ENCODE measurements at regions not wholly inside any gene's neighbourhood (a gene's known extent, or its start where the extent isn't known, plus 50 kb on each side); places are given as distances from the start of the nearest gene placed in this dataset.

DNA sequence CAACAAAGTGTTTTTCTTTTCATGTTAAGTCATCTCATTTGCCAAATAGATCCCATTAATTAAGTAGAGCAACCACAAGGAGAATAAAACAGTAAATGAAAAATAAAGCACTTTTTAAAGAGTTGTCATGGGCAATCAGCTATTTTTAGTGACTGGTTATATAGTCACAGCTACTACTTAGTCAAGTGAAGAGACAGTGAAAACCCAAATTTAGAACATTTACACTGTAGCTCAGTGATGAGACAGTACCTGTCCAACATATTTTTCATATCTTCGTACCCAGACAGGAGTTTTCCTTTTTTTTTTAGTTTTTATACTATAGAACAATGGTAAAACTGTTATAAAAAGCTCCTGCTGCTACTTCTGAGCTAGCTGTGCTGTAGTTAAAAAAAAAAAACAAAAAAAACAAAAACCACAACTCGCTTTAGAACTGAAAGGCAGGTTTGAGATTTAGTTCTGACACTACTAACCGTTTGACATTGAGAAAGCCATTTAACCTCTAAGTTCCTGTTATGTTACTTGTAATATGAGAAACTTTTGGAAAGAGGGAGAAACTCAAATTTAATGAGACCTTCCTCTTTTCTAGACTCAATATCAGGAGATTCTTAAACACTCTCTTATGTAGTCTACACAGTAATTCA, 777.5 kb downstream of the ADGRL2 start:
- DNase-seq (ENCODE audit: low spot score), result no peak

- DNase-seq (ENCODE audit: low spot score), result no peak
Measured at GRCh38 chr1:82567348-82567747, 766.6 kb downstream of the ADGRL2 start.

DNA sequence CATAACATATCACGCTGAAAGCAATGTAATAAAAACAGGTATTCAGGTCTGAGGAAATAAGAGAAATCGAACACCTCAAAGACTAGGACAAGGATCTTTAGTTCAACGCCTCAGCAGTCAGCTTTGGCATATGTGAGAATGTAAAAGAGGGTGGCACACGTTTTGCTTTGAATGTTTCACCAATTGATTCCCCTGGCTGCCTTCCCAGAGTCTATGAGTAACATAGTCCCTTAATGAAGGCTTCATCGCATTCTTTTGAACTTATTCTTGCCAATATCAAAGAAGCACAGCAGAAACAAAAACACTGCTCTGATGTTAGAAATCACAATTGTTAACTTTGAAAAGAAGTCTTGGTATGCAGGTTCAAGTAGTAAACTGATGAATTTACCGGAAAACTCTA, 764.8 kb downstream of the ADGRL2 start:
- DNase-seq (ENCODE audit: low spot score), result no peak

DNA sequence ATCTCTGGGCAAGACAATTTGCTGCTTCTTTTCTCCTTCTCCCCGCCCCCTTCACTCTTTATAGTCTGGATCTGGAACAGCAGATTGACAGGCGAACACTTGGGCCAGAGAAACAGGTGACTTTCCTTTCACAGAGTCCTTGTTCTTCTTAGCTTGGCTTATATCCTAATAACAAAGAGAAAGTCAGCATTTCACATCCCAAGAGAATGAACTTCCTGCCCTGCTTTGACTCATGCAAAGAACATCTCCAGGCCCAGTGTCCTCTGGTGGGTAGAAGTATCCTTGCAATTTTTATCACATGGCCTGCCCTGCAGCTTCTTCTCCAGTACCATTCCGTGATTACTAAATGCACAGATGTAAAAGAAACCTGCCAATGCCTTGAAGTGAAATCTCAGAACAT, 764.4 kb downstream of the ADGRL2 start:
- DNase-seq (ENCODE audit: low spot score), result no peak

DNA sequence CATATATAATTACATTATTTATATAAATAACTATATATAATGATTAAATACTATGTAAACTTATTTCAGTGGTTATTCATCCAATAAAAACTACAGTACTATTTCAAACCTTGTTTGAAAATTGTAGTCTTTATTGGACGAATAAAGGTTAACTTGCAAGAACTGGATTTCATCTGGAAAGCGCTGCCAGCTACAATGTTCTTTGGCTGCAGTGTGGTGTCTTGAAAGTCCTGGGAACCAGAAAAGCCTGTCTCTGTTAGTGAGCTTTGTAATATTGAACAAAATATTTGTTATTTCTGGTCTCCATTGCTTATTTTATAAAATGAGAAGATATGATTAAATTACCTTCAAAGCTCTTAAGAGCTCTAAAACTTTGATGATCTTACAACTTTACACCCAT, 763.6 kb downstream of the ADGRL2 start:
- DNase-seq (ENCODE audit: low spot score), result no peak

- DNase-seq (ENCODE audit: low spot score), result no peak
Measured at GRCh38 chr1:82562448-82562847, 761.7 kb downstream of the ADGRL2 start.

- DNase-seq (ENCODE audit: low spot score), result no peak
Measured at GRCh38 chr1:82560566-82560965, 759.8 kb downstream of the ADGRL2 start.

DNA sequence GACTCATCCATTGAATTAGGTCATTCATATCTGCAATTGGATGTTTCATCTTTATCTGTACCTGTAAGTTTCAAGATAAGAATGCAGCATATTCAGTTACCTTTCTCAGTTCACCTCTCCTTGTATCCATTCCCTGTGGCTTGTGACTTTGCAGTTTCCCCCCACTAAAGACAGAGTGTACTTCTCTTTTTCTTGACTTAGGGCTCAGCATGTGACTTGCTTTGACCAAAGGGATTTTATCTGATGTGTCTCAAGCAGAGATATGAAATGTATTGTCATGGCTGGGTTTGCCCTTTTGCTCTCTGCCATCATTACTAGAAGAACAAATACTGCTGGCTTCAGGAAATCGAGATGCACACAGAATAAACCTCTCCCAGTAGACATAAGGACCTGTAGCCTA, 754.8 kb downstream of the ADGRL2 start:
- no peak for DNase-seq (ENCODE audit: low spot score)

GRCh38 chr1:82549841-82550240, 749.1 kb downstream of the ADGRL2 start:
- no peak for DNase-seq (ENCODE audit: low spot score)

DNA sequence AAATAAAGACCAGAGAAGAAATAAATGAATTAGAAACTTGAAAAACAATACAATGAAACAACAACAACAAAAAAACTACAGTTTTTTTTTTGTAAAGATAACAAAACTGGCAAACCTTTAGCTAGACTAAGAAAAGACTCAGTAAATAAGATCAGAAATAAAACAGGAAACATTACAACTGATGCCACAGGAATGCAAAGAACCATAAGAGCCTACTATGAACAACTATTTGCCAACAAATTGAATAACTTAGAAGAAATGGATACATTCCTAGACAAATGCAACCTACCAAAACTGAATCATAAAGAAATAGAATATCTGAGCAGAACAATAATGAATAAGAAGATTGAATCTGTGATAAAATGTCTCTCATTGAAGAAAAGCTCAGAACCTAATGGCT, 742.0 kb downstream of the ADGRL2 start:
- no peak for DNase-seq (ENCODE audit: low spot score)

GRCh38 chr1:82542141-82542540, 741.4 kb downstream of the ADGRL2 start:
- no peak for DNase-seq (ENCODE audit: low spot score)

GRCh38 chr1:82540006-82540405, 739.3 kb downstream of the ADGRL2 start:
- no peak for DNase-seq (ENCODE audit: low spot score)

DNA sequence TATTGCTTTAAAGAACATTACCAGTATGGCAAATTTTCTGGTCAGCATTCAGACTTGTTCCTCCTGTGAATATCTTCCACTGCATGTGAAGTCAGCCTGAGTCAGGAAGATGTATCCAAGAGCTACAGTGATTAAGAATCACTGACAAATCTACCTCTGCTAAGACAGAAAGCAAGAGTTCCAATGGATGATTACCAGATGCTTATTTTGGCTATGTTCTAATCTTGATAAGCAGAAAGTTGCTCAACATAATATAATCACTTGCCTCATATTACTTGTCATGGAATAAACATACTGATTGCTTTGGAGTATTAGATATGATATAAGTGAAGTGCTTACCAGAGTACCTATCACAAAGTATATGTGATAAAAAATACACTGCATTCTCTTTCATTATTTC, 738.1 kb downstream of the ADGRL2 start:
- DNase-seq (ENCODE audit: low spot score), result no peak

DNA sequence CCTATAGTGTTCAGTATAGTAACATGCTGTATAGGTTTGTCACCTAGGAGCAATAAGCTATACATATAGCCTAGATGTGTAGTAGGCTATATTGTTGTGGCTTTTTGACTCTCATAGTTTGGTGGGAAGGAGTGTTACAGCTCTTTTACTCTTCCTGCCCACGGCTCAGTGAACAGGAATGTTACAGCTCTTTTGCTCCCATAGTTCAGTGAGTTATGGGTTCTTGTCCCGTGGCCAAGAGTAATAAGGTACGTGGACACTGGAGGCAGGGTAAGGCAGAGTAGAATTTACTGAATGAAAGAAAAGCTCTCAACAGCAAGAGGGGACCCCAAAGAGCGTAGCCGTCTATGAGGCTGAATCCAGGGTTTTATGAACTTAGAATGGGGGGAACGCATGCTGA, 734.3 kb downstream of the ADGRL2 start:
- no peak for DNase-seq (ENCODE audit: low spot score)

DNA sequence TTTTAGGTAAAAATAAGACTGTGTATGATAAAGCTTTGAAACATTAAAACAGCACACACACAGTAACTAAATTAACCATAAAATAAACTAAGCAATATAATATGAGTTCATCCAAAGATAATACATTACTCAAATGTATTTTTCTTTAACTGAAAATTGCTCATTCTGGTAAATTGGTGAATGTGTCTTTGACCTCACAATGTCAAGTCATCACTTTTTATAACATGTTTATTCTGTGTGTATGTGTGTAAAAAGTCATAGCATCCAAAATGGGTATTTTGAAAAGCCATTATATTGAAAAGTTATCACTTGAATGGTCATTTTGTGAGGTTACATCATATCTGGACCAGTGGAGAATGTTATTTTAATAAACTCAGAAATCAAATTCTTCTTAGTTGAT, 724.6 kb downstream of the ADGRL2 start:
- no peak for DNase-seq (ENCODE audit: low spot score)

GRCh38 chr1:82520611-82521010, 719.9 kb downstream of the ADGRL2 start:
- no peak for DNase-seq (ENCODE audit: low spot score)

GRCh38 chr1:82517586-82517985, 716.9 kb downstream of the ADGRL2 start:
- DNase-seq (ENCODE audit: low spot score), result no peak

DNA sequence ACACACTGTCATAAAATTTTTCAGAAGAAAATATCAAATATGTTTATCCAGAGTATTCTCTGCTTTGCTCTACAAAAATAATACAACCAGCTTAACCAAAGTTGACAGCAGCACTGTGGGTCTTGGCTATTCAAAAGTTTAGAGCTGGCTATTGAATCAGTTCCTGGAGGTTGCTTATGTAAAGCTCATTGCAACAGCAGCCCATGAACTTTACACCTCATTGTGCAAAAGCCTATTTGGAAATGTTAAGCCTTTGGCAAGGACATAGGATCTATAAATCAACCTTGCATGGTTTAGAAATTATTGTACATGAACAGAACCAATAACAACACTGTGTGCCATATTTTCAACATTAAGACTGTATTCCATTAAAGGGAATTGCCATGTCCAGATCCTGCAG, 714.9 kb downstream of the ADGRL2 start:
- DNase-seq (ENCODE audit: low spot score), result no peak

- no peak for DNase-seq (ENCODE audit: low spot score)
Measured at GRCh38 chr1:82511441-82511840, 710.7 kb downstream of the ADGRL2 start.

- no peak for DNase-seq (ENCODE audit: low spot score)
Measured at GRCh38 chr1:82510431-82510830, 709.7 kb downstream of the ADGRL2 start.

DNA sequence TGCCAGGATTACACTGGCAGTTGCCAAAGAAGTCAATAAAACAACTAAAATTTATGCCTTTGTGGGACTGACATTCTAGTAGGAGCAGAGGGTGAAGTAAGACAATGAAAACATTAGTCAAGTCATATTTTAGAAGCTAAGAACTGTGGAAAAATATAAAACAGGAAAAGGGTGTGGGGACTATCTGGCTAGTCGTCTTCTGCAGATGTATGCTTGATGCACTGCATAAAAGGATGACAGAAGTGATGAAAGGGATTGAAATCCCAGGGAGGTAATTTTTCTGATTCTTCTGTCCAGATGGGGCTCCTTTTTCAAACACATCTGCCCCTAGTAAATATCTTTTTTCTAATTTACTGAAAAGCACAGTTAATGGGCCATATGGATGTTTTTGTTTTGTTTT, 706.3 kb downstream of the ADGRL2 start:
- no peak for DNase-seq (ENCODE audit: low spot score)

GRCh38 chr1:82503822-82504221, 703.1 kb downstream of the ADGRL2 start:
- DNase-seq (ENCODE audit: low spot score), result no peak

DNA sequence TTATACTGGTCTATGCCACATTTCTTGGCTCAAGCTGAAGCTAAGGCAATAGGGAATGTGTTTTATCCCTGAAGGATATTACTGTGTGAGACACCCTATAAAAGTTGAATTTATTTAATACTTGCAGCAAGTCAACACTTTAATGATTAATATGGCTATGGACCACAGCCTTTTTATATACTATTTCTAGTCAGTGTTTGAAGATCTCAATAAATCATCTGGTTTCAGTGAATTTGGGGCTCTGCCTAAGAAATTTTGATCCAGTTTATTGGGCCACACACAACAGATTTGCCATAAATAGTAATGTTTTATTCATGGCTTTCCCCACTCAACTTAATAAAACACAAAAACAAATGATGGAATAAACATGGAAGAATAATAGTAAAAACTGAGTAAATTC, 698.3 kb downstream of the ADGRL2 start:
- DNase-seq (ENCODE audit: low spot score), result no peak

GRCh38 chr1:82494117-82494516, 693.4 kb downstream of the ADGRL2 start:
- DNase-seq (ENCODE audit: low spot score), result no peak

- DNase-seq (ENCODE audit: low spot score), result no peak
Measured at GRCh38 chr1:82492159-82492558, 691.4 kb downstream of the ADGRL2 start.

Measured in SW480 (cell line).